ENCODE measurements at regions not wholly inside any gene's neighbourhood (a gene's known extent, or its start where the extent isn't known, plus 50 kb on each side); places are given as distances from the start of the nearest gene placed in this dataset.
"Not testable (repeated sequence)": the region's sequence is repeated elsewhere in the genome, so short reads cannot be mapped to it uniquely, and the experiment has no call there.

- no peak for TF ChIP-seq CTCF (IDR thresholded peaks at IDR 0.05)
- ATAC-seq (no peak), DNase-seq (no peak)
- H3K36me3 ChIP-seq (ENCODE audit: low read depth): no peaks in the 10 kb centered on the region
- no peaks in the 10 kb centered on the region for H3K4me1 ChIP-seq (ENCODE audit: low read depth)
- no peak overlapping the region for H3K4me3 ChIP-seq
- H3K9me3 ChIP-seq: peaks cover 2% of the 10 kb centered on the region
- intact Hi-C loops (cut with DNase I, micrococcal nuclease): no loop called here
These were observed 56.2 kb upstream of the EFNA5 start for GRCh38 chr5:107726896-107727295.

GRCh38 chr5:107724642-107725041 is 53.9 kb upstream of the EFNA5 start:
- ATAC-seq (no peak), DNase-seq (no peak)
- TF ChIP-seq CTCF (IDR thresholded peaks at IDR 0.05): no peak
- intact Hi-C loops (cut with DNase I, micrococcal nuclease): no loop called here
- Histone ChIP-seq H3K4me3 (no peak overlapping the region), H3K36me3 (ENCODE audit: low read depth) (no peaks in the 10 kb centered on the region), H3K4me1 (ENCODE audit: low read depth) (no peaks in the 10 kb centered on the region), H3K9me3 (peaks cover 21% of the 10 kb centered on the region)

- H3K4me3 ChIP-seq; intact Hi-C loops (cut with DNase I, micrococcal nuclease); DNase-seq; H3K36me3 ChIP-seq (ENCODE audit: low read depth); H3K4me1 ChIP-seq (ENCODE audit: low read depth); ATAC-seq: not testable (repeated sequence)
- H3K9me3 ChIP-seq: peaks cover 30% of the 10 kb centered on the region
These were observed 50.5 kb upstream of the EFNA5 start for GRCh38 chr5:107721241-107721640.
